OCI-LY3 (cell line): ENCODE measurements at regions not wholly inside any gene's neighbourhood (a gene's known extent, or its start where the extent isn't known, plus 50 kb on each side); places are given as distances from the start of the nearest gene placed in this dataset.

ENCODE experiments used
- CTCF ChIP-seq: fragments of 200-600, 300-600 bp; sonication (generic); IDR thresholded peaks from 2 replicates; pipeline ENCODE4 v1.5.1; 2014; ENCODE audit warnings: antibody characterized with exemption, low read length, low read depth
- EZH2phosphoT487 ChIP-seq: fragments of 200-600 bp; shearing (Covaris generic); IDR thresholded peaks from 2 replicates; pipeline ENCODE4 v1.6.1; 2018; ENCODE audit warnings: antibody characterized with exemption, mixed run types, low read depth

DNA sequence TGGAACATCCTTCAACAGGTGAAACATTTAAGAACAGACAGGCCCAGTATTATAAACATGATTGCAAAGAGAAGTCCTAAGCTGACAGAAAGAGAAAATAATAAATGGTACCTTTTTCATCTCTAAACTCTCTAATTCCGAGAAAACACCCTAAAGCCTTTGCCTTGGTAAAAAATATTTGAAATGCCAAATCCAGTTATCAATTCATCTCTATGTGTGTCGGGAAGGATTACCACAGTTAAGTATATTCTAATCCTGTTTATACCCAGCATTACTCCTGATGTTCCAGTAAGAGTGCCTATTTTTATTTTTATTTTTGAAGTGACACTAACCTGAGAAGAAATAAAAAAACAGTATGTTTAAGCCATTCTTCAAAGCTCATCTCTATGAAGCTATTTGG, 219.3 kb upstream of the NANOGP8 start:
- no peak for TF ChIP-seq CTCF
- no peak for TF ChIP-seq EZH2phosphoT487
